ENCODE measurements at regions not wholly inside any gene's neighbourhood (a gene's known extent, or its start where the extent isn't known, plus 50 kb on each side); places are given as distances from the start of the nearest gene placed in this dataset.

DNA sequence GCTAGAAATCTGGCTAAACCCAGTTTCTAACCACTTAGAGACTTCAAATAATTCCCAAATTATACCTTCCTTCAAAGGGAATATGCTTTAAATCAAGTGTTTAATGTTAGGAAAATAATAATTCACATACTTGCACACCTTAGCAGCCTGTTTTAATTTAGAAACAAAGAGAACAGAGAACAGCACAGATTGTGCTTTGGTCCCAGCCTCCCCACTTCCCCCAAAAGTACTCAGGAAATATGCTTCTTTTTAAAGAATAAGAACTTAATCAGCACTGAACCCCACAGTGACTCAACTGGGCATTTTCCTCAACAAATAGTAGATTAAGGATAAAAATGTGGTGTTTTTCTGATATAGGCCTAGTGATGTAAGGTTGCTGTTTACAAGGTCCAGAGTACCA is 295.8 kb downstream of the GBA3 start (continued):
- TF ChIP-seq SMARCC2 (IDR thresholded peaks at IDR 0.05; ENCODE audit: low read depth), result no peak
- TF ChIP-seq, protein P1, sequence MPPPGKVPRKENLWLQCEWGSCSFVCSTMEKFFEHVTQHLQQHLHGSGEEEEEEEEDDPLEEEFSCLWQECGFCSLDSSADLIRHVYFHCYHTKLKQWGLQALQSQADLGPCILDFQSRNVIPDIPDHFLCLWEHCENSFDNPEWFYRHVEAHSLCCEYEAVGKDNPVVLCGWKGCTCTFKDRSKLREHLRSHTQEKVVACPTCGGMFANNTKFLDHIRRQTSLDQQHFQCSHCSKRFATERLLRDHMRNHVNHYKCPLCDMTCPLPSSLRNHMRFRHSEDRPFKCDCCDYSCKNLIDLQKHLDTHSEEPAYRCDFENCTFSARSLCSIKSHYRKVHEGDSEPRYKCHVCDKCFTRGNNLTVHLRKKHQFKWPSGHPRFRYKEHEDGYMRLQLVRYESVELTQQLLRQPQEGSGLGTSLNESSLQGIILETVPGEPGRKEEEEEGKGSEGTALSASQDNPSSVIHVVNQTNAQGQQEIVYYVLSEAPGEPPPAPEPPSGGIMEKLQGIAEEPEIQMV (tag; conservative IDR thresholded peaks at IDR 0.05; ENCODE audit: low read depth), result no peak
- no peak for TF ChIP-seq PYGO2 (tag; IDR thresholded peaks at IDR 0.05)
- TF ChIP-seq GABPB1 (CRISPR knock-in tag; IDR thresholded peaks at IDR 0.05), result no peak
- TF ChIP-seq ZNF217 (CRISPR knock-in tag; IDR thresholded peaks at IDR 0.05), result no peak

DNA sequence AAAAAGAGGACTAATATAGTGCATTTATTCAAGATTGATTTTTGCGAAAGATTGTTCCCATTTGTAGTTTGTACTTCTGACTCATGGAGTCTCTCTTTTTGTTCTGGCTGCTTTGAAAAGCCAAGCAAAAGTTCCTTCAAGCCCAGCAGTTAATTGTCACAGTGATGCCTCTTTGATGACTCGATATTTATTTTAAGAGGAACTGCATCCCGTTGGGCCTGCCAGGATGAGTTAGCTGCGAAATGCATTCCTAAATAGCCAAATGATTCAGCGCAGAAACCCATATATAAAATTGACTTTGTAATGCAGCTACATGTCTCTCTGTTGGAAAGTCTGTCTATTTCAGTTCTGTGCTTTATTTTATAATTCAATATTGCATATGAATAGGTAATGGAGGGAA is 295.1 kb downstream of the GBA3 start:
- Histone ChIP-seq H3K79me2 (ENCODE audit: control insufficient read depth, insufficient read depth, low read length) (no peaks in the 10 kb centered on the region), H3K9me3 (replicated peaks; ENCODE audit: control insufficient read depth, insufficient read depth, low read depth, low read length) (no peaks in the 10 kb centered on the region; the same call in 1 of the 2 replicates), H2AFZ (ENCODE audit: low read depth, low read length) (no peak overlapping the region), H3K27ac (ENCODE audit: extremely low read depth, low read depth, low read length) (no peak overlapping the region), H4K20me1 (replicated peaks; ENCODE audit: control insufficient read depth, insufficient read depth, low read length) (no peaks in the 10 kb centered on the region), H3K4me2 (ENCODE audit: insufficient read depth, low read length) (no peak overlapping the region), H3K27me3 (ENCODE audit: control insufficient read depth in 2 of 2, insufficient read depth in 2 of 2, low read length in 2 of 2) (no peaks in the 10 kb centered on the region; a peak in 1 of 5 replicates), H3K4me1 (replicated peaks in 1 of 2; ENCODE audit: control insufficient read depth in 2 of 2, insufficient read depth in 2 of 2, low read length in 2 of 2) (no peaks in the 10 kb centered on the region), H3K4me3 (no peak overlapping the region), H3K9ac (ENCODE audit: insufficient read depth in 1 of 2, low read depth in 2 of 2, low read length in 2 of 2) (no peak overlapping the region), H3K36me3 (ENCODE audit: control insufficient read depth, insufficient read depth, low read length) (no peaks in the 10 kb centered on the region), H3K9me1 (ENCODE audit: control insufficient read depth, insufficient read depth, low read length) (no peaks in the 10 kb centered on the region)
- FAIRE-seq (no peak), DNase-seq (ENCODE audit: extremely low read depth in 1 of 4, low spot score in 3 of 4) (no peak), ATAC-seq (no peak)
- TF ChIP-seq RAD51 (IDR thresholded peaks at IDR 0.05; ENCODE audit: borderline replicate concordance, low read depth), result no peak
- no peak for TF ChIP-seq TAF7 (tag; IDR thresholded peaks at IDR 0.05)
- TF ChIP-seq CBX5 (IDR thresholded peaks at IDR 0.05; ENCODE audit: borderline replicate concordance, low read depth), result no peak
- TF ChIP-seq PTBP1 (IDR thresholded peaks at IDR 0.05; ENCODE audit: low read depth, low read length), result no peak
- TF ChIP-seq ZNF444 (CRISPR knock-in tag; IDR thresholded peaks at IDR 0.05), result no peak
- no peak for TF ChIP-seq ZNF24 (IDR thresholded peaks at IDR 0.05)
- no peak for TF ChIP-seq ZNF124 (CRISPR knock-in tag; IDR thresholded peaks at IDR 0.05)
- no peak for TF ChIP-seq ZNF197 (CRISPR knock-in tag; IDR thresholded peaks at IDR 0.05; ENCODE audit: low read depth)
- no peak for TF ChIP-seq GABPB2 (CRISPR knock-in tag; conservative IDR thresholded peaks at IDR 0.05)
- TF ChIP-seq KDM1A (IDR thresholded peaks at IDR 0.05), result no peak
- no TSS peak for BruUV-seq (replicated peaks)
- intact Hi-C loops (cut with micrococcal nuclease), result no loop called here
- ChIA-PET CTCF (ENCODE audit: low intra/inter-chr PET ratio) (no interaction called here), POLR2A (interaction anchor here (0.8 kb wide), 1 partner anchor 9 kb away, joined by 3 read pairs; no protein-coding TSS in a partner anchor)
- in situ Hi-C loops (cut with MboI), result no loop called here
- WGBS (ENCODE audit: insufficient coverage, low coverage, missing lambda C conversion rate), result 4% methylated on average over 5 of the region's 5 CpGs

Data from K562 (cell line).